HG03354 (cell line): ENCODE measurements at regions not wholly inside any gene's neighbourhood (a gene's known extent, or its start where the extent isn't known, plus 50 kb on each side); places are given as distances from the start of the nearest gene placed in this dataset.

Experiments used
- ATAC-seq: cut with Tn5 transposase; IDR thresholded peaks from one replicate; pipeline ENCODE4 v1.9.1; 2021; ENCODE audit warnings: mild to moderate bottlenecking; ENCODE audit not compliant: unreplicated experiment, poor library complexity, severe bottlenecking

DNA sequence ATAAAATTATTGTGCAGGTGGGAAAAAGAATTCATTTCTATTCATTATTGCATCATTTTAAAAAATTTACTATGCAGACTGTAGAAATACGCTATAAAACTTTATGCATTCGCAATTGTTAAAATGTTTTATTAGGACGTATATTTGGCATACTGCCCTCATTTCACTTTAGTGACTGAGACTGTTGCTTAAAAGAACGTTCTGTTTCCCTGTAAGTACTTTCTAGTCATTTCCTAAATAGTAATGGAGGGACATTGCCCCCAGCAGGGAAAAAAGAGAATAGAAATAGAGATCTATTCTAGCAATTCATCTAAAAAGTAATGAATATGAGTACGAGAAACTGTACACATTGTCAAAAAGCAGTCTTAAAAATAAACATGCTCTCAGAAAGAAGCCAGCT lies 1295.8 kb upstream of the TENM3 start:
- ATAC-seq = no peak

DNA sequence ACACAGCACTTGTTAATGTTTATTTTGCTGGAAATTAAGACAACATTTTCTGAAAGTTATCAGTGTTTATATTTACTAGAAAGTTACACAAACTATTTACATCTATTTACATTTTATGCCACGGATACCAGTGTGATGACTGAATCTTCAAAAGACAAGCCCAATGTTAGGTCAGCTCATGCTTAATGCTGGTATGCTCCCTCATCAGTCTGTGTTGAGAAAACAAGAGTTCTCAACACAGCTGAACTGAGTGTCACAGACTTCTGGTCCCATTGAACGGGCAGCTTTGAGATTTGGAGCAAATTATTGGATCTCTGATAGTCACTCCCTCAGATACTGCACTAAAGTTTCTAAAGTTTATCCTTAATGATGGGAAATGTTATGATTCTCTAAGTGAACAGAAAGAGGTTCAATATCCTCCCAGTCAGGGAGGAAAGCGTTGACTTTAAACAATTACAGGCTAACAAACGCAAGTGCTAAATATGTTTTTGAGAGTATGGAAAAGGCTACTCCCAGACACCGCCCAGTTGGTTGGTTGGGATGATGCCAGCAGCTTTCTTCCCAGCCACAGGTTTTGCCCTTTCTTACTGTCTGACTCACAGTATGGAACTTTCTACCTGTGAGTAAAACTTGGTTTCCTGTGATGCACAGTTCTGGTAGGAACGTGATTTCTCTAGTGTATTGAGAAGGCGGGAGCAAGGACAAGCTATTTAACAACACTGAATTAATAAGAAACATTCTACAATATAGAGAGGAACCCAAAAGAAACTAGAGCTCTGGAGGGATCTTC lies 1293.6 kb upstream of the TENM3 start:
- no peak for ATAC-seq

DNA sequence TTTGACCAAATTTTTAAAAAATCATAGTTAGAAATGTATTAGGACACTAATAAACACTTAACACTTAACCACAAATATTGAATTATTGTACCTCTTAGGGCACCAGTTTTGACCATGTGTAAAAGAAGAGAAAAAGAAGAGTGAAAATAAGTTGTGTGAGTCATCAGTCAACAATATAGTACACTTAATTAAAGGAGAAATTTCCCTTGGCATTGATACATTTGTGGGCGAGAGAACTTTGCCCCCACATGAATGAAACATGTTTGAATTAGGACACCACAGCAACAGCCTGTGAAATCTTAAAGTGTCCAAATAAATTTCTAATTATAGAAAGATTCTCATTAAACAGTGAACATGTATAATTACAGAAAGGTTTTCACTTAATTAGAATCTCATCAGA lies 1292.8 kb upstream of the TENM3 start:
- ATAC-seq = no peak

DNA sequence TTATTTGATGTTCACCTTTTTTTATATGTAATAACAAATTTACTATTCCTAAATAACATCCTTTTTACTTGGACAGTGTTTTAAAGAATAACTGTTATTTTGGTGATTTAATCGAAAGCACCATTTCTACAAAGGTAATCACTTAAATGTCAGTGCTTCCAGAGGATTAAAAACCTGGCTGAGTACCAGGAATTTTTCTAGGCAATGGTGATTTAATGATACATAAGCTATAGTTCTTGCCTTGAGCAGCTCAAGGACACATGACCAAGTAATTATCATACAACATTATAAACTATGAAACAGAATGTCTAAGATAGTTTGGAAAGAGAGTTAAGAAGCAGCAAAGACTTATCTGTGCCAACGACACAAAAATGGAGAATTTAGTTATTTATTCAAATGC lies 1291.9 kb upstream of the TENM3 start:
- no peak for ATAC-seq

DNA sequence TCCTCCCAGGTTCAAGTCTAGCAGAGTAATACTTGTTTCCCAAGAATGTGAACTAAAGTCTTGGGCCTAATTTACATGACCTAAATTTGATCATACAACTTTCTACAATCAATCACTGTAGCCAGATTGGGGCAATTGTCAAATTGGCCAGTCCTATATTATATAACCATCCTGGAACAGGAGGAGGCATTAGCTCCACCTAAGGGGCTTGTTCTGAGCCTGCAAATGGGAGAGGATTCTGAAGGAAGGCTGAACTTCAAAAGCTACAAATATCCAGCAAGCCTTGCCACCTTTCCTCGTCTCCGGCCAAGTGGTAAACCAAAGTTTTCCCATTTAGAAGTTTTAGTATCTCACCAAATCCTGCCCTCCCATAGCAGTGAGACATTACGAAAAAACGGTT lies 1289.6 kb upstream of the TENM3 start:
- no peak for ATAC-seq

DNA sequence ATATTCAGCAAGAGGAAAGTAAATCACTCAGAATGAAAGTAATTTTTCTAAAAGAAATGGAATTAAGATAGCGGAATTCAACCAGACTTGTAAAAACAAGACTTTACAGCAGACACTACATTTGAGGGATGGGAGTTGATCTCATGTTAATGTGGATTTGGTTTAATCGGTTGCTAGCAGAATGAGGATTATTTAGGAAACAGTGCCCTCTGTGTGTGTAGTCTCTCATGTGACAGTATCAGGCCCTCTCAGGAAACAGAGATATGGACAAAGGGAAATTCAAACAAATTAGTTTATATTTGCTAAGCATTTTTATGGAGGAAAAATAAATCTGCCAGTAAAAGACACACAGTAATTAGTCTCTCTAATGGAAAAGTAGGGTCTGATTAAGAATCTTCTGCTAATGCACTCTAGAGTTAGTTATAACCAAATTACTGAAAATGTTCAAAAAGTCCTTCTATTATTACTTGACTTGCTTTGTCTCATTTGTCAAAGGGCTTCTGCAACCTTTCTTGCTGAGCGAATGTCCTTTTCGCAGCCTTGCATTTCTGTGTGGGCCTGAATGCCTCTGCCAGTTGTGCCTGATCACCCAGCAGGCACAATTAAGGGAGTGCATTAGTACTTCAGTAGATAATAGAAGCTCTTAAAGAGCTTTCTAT lies 1282.3 kb upstream of the TENM3 start:
- ATAC-seq = no peak

DNA sequence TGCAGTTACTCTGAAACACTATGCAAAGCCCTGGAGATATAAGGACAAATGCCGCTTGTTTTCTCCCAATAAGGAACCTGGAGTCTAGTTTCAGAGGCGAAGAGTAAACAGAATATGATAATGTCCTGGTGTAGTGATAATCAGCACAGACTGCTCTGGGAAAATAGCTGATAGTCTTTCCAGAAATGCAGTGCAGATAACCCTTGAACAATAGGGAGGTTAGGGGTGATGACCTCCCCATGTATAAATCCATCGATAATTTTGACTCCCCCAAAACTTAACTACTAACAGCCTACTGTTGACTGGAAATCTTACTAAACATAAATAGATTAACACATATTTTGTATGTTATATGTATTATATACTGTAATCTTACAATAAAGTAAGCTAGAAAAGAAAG lies 1280.9 kb upstream of the TENM3 start:
- ATAC-seq = no peak

DNA sequence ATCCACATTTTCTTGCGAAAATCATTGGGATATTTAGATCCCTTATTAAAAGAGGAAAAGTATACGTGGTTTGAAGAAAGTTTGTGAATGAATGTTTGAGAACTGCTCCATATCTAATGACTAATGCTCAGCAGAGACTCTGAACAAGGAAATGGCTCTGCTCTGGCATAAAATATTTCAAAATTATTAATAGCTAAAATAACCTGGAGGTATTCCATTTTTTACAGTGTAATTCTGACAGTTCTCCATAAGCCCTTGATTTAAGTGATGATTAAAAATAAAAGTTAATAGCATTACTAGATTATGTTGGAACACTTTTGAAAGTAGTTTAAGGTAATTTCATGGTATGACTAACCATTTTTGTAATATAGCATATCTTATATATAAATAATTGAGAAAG lies 1276.9 kb upstream of the TENM3 start:
- ATAC-seq = no peak

DNA sequence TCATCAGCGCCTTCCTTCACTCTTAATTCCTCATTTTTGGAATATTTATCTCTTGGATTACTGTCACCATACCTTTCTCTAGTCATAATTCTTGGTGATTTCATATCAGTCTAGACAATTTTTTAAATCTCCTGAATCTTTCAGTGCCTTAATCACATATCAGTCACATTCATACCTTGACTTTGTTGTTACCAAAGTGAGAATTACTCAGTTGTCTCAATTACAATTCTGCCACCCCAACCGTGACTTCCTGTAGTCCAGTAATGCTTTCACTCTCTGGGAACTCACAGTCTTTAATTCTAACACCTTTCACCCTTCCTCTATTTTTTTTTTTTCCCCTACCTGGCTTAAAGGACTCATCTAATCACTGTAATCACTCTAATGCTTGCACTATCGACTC lies 1275.3 kb upstream of the TENM3 start:
- no peak for ATAC-seq

DNA sequence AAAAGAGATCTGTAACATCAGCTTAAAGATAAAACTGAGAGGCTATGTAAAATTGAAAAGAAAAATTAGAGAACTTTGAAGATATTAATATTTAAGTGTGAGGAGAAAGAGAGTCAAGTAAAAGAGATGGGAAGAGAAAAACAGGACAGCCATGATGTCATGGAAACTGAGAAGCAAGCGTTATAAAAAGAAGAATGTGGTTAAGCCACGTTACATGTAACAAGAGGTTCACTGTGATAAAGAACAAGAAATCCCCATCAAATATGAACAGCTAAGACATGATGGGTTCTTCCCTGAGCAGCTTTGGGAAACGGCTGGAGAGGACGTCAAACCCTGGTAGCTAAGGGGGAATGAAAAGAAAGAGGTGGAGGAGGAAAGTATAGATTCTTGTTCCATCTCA lies 1269.3 kb upstream of the TENM3 start:
- ATAC-seq = no peak

DNA sequence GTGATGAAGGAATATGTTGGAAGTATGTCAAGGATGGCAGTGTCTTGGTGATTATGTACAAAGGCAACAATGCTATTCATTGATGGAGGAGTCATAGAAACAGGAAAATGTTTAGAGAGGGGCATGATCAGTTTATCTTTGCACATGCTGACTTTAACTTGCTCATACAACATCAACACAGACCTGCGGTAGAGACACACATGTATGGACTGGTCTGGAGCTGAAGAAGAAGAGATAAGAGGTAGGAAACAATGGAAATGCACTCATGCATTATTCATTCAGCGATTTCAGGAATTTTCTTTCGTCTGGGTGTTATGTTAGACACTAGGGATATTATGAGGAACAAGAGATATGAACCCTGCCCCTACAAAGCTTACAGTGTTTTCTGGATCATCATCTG lies 1252.3 kb upstream of the TENM3 start:
- ATAC-seq = no peak

DNA sequence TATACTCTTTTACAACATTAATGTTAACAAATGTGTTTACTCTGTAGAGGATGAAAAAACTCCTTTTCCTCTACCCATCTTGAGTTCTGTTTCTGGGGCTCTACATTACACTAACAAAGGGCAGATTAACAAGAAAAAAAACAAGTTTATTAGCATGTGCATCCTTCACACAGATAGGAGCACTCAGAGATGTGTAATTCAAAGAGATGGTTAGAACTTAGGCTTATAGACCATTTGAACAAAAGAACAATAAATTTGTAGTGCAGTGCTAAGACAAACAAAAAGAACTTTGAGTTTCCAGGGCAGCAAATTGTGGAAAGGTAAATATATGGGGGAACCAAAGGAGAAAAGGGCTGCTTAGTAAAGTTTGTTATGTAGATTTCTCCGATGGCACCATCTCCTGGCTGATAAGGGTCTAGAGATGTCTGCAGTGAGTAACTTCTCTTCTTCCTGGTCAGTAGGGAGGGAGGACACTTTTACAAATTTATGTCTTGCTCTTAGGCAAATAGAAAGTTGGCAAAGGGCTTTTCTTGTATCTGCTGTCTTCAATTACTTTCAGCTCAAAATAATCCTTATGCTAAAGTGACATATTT lies 1249.9 kb upstream of the TENM3 start:
- ATAC-seq = no peak

DNA sequence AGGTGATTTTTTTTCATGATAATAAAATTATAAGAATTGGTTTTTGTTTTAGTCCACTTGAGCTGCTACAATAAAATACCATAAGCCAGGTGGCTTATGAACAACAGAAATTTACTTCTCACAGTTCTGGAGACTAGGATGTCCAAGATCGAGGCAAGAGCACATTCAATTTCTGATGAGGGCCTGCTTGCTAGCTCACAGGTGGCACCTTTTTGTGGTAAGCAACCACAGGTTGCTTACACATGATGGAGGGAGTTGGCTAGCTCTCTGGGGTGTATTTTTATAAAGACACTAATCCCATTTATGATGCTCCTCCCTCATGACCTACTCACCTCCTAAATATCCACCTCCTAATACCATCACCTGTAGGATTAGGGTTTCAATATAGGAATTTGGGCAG lies 1248.5 kb upstream of the TENM3 start:
- no peak for ATAC-seq

DNA sequence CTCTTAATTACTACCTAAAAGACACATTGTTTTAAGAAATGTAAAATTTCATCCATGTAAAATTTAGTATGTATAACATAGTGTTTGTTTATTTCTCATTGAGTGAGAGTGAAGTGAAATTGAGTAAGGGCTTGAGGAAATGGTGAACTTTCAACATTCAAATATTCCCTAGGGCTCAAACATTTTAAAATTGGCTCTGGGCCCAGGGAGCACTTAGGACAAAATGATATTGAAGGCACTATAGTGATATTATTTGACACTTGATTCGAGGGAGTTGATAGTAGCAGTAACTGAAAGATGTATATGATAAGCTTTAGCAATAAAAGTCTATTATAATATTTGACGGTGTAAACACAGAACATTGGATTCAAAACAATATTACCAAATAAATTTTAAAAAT lies 1244.0 kb upstream of the TENM3 start:
- ATAC-seq = no peak

DNA sequence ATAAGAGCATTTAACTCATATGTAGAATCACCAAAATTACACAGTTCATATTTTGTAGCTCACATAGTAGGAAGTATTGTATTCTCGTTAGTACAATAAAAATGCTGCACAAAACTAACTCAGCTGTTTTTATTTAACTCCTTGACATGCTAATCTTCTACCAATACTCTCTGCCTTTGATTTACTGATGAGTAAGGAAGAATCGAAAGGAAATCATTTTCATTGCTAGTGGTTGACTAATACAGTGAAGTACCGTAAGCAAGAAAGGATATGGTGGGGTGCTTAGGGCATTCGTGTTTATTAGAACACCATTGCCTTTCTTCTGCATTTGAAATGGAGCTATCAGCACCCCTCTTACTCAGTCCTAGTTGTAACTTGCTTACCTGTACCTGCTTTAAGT lies 1239.1 kb upstream of the TENM3 start:
- no peak for ATAC-seq

DNA sequence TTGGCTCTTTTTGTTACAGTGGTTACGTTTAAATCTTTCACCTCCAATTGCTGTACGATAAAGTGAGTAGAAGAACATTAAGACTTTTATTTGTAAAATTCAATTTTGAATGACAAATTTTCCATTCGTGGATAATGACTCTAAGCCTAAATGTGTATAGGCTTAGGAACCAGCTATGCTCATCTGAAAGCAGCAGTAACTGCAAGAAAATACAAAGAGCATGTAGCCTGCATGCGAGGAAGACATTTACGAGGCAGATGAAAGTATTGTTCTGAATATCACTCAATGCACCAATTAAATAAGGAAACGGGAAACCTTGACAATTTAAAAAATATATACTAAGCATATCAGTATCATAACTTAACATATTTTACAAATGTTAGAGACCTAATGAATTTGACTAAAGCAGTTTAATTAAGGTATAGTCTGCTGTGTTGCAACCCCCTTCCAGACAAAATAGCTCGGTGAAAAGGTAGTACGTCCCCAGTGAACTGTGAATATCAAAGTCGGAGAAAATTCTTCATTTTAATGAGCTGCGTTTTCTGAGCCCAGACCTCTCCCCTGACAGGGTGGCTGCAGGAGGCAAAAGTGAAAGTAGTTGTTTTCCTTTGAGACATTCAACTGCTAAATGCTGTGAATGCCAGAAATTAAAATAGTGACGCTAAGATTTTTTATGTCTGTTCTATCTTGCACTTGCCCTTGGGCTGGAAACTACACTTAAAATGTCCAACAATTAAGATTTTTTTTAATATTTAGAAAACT lies 1236.5 kb upstream of the TENM3 start:
- no peak for ATAC-seq

DNA sequence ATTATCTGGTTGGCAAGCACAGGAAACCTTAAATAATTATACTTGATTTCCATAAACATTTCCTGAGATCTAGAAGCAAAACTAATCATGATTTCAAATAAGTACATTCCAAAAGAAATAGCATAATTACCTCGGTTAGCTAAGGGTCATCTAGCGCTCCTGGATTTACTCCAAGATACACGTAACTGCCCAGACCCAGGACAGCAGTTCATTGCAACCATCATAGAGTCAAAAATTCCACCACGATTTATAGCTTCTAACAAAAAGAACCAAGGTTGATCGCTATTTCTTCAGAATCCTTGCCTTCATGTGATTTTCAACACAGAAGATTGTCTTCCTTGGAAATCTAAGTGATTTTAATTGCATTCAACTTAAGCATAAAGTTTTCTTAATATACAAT lies 1235.5 kb upstream of the TENM3 start:
- no peak for ATAC-seq

DNA sequence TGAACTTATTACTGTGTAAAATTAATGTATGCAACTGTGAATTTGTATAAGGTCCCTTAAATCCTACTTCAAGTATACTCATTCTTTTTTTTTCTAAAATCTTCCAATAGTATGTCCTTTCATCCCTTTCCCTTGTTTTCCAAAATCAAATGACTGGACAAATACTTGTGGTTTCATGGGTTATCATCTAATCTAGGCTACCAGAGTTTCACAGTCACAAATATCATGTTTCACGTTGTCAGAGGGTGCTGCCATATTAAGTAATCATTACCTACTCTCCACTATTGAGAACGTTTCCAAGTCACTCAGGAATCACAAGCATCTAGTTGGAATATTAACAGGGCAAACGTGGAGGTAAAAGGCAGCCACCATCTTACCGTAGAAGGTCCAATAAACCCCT lies 1235.0 kb upstream of the TENM3 start:
- ATAC-seq = no peak

DNA sequence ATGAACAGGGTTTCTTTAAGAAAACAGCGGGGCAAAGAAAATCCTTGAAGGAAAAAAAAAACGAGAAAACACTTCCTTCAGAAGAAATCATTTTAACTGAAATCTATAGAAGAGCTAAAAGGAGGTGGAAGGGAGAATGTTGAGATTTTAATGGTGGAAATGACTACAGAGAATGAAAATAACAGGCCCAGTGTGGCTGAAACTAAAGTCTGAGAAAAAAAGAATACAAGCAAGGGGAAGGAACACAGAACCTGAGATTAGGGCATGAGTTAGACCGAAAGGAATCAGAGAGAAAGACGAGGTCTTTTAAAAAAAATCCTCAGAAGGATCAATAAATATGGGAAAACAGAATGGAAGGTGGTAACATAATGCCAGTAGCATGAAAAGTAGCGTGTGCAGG lies 1230.0 kb upstream of the TENM3 start:
- no peak for ATAC-seq

DNA sequence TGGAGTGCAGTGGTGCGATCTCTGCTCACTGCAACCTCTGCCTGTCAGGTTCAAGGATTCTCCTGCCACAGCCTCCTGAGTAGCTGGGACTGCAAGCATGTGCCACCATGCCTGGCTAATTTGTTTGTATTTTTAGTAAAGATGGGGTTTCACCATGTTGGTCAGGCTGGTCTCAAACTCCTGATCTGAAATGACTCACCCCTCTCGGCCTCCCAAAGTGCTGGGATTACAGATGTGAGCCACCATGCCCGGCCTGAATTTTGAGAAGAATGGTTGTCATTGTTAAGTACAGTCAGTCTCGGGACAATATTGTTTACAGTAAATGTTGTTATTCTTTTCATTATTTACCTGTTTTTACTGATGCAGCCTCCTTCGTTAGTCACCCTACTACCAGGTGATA lies 1226.2 kb upstream of the TENM3 start:
- no peak for ATAC-seq

DNA sequence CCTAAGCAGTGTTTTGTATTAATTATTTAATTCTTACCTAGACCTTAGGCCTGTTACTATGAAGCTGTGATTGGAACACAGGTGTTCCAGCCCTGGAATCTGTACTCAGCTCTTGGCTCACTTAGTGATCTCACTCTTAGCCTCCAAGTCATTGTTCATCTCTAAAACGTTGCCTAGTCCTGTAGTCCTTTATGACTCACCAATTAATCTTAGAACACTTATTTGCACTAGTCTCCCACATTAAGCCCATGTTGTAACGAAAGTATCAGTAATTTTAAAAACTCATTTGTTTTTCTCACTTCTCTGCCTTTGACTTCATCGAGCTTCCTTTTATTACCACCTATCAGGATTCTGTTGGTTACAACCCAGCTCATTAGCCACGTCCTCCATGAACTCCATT lies 1224.7 kb upstream of the TENM3 start:
- ATAC-seq = no peak
